ENCODE measurements at regions not wholly inside any gene's neighbourhood (a gene's known extent, or its start where the extent isn't known, plus 50 kb on each side); places are given as distances from the start of the nearest gene placed in this dataset.
A peak's percentile ranks its signal among the peaks of the same experiment; 100 is the strongest.
"Not testable (repeated sequence)": the region's sequence is repeated elsewhere in the genome, so short reads cannot be mapped to it uniquely, and the experiment has no call there.

DNA sequence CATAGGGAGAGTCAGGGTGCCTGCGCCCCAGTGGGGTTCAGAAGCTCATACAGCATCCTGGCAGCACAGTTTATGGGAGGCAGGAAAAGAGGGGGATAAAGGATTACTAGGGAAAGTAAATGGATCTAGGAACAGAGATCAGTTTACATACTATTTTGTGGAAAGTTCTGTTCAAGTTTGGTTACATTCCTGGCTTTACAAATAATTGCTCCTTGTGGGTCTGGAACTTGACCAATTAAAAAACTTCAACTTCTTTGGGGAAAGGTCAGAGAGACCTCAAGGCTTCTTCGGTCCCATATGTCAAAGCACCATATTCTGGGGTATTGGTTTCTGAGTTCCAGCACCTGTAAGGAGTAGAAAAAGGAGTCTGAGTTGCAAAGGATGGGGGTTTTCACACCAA is 64.1 kb downstream of the ZDHHC19 start:
- no peak for DNase-seq

- no peak for DNase-seq
These were observed 63.8 kb upstream of the TFRC start for GRCh38 chr3:196145468-196146262.

DNA sequence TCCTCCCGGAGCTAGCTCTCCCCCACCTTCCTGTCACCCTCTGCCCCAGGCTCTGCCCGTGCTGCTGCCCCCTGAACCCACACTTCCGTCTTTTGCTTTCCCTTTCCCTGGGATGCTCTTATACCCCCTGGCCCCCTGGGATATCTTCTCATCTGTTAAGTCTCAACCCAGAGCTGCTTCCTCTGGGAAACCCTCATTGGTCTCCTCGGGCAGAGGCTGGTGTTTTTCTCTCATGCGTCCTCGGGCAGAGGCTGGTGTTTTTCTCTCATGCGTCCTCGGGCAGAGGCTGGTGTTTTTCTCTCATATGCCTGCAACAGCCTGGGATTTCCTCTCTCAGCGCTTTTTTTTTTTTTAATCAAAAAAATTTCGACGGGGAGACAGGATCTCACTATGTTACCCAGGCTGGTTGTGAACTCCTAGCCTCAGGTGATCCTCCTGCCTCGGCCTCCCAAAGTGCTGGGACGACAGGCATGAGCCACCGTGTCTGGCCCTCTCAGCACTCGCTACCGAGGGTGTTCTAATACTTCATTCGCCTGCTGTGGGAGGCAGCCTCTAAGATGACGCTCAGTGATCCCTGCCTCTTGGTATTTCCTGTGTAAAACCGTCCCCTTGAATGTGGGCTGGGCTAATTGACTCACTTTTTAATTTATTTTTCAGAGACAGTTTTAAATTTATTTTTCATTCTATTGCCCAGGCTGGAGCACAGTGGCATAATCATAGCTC is 62.7 kb upstream of the TFRC start:
- DNase-seq: peak; percentile 53

GRCh38 chr3:196143708-196144382 is 62.0 kb upstream of the TFRC start:
- no peak for DNase-seq

GRCh38 chr3:196142202-196142956 is 60.5 kb upstream of the TFRC start:
- DNase-seq: no peak

GRCh38 chr3:196141866-196142201 is 59.9 kb upstream of the TFRC start:
- no peak for DNase-seq

DNA sequence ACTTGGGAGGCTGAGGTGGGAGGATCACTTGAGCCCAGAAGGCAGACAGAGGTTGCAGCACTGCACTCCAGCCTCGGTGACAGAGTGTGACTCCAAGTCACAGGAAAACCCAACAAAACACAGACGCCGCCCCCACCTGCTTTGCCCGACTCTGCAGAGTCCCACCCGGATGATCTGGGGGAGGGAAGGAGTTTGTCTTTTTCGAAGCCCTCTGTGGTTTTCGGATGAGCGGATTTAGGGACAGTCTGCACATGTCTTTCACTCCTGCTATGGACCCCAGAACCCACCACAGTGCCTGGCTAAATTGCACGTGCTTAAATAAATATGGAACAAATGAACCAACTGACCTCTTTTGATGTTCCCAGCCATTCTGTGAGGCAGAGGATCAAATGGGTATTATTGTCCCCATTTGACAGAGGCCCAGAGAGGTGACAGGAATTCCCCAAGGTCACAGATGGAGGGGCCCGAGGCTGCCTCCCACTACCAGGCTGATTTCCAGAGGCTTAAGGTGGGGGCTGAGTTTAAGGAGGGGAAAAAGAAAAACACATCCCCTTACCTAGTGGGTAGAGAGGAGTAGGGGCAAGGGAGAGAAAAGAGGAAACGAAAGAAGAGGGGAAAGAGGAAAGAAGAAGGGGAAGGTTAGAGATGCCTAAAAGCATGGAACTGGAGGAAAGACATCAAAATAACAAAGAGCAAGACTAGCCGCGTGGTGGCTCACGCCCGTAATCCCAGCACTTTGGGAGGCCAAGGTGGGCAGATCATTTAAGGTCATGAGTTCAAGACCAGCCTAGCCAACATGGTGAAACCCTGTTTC is 59.4 kb upstream of the TFRC start:
- DNase-seq: no peak

DNA sequence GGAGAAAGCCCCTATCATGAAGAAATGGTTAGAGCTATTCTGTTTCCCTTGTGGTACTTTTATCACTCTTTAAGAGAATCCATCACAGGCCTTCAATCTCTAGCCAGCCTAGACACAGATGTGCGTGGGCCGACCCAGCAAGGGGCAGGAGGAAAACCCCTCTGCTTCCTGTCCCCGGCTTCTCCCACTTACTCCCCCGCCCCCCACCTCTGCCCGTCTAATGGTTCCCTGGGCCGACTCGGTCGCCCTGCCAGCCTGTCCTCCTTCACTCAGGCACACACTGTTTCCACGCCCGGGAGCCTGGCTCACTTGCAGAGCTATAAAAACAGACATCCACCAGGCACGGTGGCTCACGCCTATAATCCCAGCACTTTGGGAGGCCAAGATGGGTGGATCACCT is 58.3 kb upstream of the TFRC start:
- no peak for DNase-seq

- DNase-seq: no peak
These were observed 57.4 kb upstream of the TFRC start for GRCh38 chr3:196139281-196139680.

DNA sequence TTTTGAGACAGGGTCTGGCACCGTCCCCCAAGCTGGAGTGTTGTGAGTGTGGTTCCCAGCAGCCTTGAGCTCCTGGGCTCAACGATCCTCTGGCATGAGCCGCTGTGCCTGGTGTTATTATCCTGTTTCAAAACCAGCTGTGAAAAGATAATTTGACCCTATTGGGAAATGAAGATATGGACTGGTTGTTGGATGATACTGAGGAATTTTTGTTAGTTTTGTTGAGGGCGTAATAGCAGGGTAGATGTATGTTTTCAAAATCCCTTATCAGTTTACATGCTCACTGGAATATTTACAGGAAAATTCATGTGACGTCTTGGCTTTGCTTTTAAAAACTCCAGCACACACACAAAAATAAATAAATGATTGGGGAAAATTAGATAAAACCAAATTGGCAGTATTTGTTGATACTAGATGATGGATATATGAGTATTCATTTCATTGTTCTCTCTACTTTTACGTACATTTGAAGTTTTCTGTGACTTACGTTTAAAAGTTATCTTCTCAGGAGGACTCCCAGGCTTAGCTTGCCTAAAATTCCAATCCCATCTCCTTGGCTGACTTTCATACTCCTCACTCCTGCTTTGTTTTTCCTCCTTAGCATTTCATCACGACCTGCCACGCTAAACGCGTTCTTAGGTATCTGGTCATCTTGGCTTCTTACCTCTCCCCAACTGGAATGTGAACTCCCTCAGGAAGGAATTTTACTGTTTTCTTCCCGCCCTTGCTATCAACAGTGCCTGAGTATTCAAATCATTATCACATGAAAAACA is 56.8 kb upstream of the TFRC start:
- DNase-seq: no peak

DNA sequence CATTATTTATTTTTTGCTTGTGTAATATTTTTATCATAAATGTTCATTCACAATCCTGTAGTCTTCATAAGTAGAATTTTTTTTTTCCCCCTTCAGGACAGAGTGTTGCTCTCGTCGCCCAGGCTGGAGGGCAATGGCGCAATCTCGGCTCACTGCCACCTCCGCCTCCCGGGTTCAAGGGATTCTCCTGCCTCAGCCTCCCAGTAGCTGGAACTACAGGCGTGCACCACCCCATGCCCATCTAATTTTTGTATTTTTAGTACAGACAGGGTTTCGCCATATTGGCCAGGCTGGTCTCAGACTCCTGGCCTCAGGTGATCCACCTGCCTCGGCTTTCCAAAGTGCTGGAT is 54.7 kb upstream of the TFRC start:
- not testable (repeated sequence) for DNase-seq

DNA sequence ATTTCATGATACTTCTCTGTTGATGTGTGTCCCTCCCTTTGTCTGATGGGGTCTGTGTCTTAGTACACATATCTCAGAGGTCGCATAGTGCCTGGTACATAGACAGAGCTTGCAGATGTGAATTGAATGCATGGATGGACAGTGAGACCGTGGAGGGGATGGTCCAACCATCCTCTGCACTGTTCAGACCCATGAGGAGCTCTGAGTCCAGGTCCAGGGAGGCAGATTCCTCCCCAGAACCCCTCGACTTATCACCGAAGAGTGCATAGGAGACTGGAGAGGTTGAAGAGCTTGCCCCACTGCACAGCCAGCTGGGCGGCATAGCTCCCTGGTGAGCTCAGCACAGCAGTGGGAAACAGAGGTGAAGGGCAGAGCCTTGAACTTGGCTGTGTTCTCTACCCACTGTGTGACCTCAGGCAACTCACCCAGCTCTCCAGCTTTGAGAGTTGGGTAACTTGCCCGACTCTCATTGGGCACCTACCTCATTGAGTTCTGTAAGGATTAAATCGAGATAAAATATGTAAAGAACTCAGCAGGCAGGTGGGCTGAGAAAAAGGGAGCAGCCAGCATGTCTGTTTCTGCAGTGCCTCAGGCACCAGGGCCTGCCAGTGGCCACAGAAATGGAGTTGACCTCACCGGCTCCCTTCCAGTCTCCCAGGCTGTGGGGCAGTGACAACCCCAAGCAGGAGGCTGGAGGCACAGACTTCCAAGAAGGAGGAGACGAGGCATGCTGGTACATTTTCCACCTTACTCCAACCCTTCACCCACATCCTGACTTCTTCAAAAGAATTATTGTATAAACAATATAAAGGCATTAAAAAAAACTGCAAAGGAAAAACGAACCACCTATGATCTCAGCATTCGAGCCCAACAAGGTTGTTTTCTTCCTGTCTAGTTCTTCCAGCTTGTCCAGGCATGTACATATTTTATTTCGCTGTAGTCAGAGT is 54.1 kb upstream of the TFRC start:
- DNase-seq: no peak

DNA sequence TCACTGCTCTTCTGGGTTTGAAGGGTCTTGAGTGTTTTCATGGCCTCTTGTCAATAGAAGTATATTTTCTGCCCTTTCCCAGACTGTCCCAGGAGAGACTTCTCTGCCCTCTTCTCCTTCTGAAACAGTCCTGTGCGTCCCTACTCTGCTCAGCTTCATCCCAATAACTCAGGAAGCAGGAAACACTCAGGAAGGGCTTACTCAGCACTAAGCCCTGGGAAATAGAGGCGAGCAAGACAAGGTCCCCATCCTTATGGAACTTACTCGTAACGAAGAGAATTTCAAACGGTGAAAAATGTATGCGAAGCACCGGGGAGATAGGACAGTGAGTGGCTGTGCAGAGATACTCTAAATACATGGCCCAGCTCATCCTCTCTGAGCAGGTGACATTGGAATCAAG is 52.8 kb upstream of the TFRC start:
- no peak for DNase-seq

GRCh38 chr3:196133869-196134268 is 52.0 kb upstream of the TFRC start:
- not testable (repeated sequence) for DNase-seq

DNA sequence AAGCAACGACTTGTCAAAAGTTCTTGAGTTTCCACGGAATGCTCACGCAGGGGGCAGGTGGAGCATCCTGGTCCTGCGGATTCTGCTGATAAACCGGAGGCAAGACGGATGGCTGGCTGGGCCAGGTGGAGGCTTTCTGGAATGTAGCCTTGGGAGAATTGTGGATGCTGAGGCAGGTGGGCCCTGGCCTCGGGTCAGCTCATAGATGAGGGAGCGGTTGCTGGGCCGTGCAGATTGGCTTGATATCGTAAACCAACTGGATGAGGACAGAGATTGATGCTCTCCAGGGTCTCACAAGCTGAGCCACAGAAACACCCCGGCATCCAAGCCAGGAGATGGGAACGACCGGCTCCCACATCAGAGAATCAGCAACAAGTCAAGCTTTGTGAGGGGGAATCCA is 50.0 kb upstream of the TFRC start:
- no peak for DNase-seq

Measured in CD4-positive, alpha-beta T cell treated with Interleukin-12 subunit alpha and Interleukin-12 subunit beta, for 1 hour (primary cell).